ENCODE measurements at regions not wholly inside any gene's neighbourhood (a gene's known extent, or its start where the extent isn't known, plus 50 kb on each side); places are given as distances from the start of the nearest gene placed in this dataset.

- FAIRE-seq = no peak
Observed at GRCh38 chr4:19700992-19701391, 550.7 kb upstream of the SLIT2 start.

DNA sequence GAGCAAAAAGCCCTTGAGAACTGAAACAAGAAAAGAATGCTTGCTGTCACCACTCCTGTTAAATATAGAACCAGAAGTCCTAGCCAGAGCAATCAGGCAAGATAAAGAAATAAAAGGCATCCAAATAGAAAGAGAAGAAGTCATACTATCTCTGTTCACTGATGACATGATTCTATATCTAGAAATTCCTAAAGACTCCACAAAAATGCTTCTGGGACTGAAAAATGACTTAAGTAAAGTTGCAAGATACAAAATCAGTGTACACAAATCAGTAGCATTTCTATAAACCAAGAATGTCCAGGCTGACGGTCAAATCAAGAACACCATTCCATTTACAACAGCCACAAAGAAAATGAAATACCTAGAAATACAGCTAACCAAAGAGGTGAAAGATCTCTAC, 552.7 kb upstream of the SLIT2 start:
- FAIRE-seq = no peak

DNA sequence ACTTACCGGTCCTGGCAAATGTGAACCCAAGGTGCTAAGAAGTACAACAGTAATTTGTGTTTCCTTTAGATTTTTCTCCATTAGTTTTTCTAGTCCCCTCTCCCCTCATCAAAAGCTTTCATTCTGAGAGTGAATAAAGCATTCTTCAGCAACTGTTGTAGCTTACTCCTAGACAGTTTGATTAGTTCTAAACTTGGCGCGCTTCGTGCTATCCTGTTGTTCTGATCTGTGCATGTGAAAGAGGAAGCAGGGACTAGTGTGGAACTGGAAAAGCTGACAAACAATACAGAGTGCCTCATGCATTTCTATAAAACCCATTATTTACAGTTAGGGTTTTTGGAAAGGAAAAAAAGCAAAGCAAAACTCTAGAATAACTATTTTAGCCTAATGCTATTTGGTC, 556.9 kb upstream of the SLIT2 start:
- FAIRE-seq = no peak

GRCh38 chr4:19693936-19694570, 557.7 kb upstream of the SLIT2 start:
- no peak for FAIRE-seq

GRCh38 chr4:19689511-19689910, 562.2 kb upstream of the SLIT2 start:
- no peak for FAIRE-seq

DNA sequence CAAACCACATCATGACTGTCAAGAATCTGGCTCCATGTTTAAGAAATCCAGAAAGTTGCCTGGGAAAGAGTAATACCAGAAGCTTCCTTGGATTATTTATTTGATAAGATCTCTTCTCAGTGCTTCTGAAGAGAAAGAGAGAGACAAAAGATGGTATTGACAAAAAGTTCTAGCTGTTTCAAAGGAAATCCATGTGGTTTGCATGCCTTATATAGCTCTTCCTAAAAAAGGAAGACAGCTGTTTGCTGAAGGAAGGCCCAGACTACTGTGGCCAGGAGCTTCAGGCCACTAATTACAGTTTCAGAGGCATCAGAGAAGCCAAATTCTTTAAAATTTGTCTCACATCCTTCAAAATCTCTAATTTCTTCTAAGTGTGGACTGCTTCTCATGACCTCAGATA, 565.2 kb upstream of the SLIT2 start:
- no peak for FAIRE-seq

DNA sequence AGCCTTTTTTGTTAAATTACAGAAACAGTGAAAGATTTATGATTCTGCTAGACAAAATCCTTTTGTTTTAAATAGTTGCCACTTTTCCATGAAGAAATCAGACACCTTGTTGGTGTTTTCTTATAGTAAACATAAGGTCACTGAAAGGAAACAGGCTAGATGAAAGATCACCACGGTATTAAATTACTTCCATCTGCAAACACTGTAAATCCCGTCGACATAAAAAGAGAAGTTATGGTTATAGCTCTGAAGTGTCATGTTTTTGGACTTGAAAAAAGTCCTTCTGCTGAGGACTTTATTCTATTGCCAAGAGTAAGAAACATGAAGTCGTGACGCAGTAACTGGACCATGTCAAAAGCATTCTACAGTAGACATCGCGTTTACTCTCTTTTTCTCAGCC, 567.6 kb upstream of the SLIT2 start:
- peak; percentile 99 for FAIRE-seq

DNA sequence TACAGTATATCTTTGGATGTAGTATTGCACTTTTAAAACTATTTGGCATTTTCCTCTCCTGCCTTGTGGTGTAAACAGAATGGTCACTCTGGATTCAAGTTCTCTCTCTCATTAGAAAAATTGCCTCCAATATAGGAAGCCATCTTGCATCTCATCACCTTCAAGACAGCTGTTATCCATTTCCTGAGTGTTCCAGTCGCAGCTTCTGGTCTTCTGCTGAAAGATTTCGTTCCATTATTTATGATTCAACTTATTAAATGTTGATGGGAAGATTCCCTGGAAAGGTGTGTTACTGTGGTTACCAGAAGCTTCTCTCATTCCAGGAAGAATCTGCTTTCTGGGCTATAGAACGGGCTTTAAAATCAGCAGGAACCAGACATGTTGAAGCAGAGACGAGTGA, 568.3 kb upstream of the SLIT2 start:
- FAIRE-seq = no peak

DNA sequence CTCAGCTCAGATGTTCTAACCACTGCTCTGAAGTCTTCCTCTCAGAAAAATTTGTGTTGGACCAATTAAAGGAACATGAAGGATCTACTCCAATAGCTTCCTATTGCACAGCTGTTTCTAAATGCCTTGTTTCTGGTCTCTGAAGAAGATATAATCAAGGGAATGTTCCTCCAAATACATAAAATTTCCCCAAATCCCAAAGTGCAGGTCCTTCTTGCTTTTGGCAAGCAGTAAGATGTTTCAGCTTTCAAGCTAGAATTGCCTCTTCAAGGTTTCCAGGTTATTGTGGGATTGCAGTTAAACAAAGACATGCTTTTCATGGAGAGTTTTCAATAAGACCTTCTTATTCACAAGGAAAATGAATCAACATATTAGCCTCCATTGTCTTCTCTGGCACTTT, 574.5 kb upstream of the SLIT2 start:
- no peak for FAIRE-seq

- FAIRE-seq = no peak
Observed at GRCh38 chr4:19675172-19675811, 576.4 kb upstream of the SLIT2 start.

DNA sequence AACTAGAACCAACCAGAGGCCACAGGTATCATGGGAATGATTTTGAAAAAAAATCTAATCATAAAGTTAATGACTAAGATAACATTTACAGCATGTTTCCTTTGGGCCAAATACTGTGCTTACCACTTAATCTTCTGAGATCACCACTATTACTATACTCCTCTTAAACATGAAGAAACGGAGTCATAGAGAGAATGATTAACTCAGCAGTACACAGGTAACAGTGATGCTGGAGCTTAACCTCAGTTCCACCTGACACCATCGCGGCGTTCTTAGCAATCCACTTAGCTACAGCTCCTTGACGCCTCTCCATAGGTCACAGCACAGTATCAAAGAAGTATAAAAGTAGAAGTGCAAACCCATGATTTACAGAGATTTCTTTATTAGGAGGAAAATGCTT, 592.6 kb upstream of the SLIT2 start:
- FAIRE-seq = no peak

DNA sequence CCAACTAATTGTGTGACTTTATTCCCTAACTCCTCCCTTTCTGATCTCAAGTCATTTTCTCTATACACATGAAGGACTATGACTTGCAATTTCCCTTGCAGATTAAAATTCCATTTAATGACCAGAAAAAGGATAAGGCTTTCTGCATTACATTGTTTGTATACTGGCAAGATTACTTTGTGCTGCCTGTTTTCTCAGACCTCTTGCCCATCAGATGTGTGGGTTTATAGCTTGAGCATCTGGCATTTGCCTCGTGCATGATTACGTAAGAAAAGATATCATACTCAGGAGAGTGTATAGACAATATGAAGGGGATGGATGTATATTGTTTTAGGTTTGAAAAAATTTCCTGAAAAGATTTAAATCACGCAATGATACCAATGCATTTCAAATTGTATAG, 593.8 kb upstream of the SLIT2 start:
- no peak for FAIRE-seq

DNA sequence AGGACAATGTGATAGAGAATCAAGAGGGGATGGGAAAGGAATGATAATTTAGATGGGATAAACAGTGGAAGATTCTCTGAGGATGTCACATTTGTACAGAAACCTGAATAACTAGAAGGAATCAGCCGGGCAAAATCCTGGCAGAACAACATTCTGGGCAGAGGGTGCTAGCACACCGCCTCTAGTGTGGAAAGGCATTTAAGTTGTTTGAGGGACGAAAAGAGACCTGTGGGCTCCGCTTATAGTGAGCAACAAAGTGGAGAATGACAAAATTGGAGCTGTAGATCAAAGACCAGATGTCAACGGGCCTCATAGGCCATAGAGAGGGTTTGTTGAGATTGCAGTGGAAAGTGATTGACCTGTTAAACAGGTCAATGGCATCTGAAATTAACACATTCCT, 596.0 kb upstream of the SLIT2 start:
- FAIRE-seq = no peak

GRCh38 chr4:19650903-19651864, 600.5 kb upstream of the SLIT2 start:
- no peak for FAIRE-seq

- FAIRE-seq = no peak
Observed at GRCh38 chr4:19645589-19645988, 606.1 kb upstream of the SLIT2 start.

GRCh38 chr4:19636451-19636850, 615.3 kb upstream of the SLIT2 start:
- peak; percentile 18 for FAIRE-seq

- FAIRE-seq = peak; percentile 57
Observed at GRCh38 chr4:19631814-19632213, 619.9 kb upstream of the SLIT2 start.

- no peak for FAIRE-seq
Observed at GRCh38 chr4:19623866-19624265, 627.8 kb upstream of the SLIT2 start.

- FAIRE-seq = no peak
Observed at GRCh38 chr4:19615086-19615689, 636.5 kb upstream of the SLIT2 start.

- no peak for FAIRE-seq
Observed at GRCh38 chr4:19614171-19614570, 637.5 kb upstream of the SLIT2 start.

DNA sequence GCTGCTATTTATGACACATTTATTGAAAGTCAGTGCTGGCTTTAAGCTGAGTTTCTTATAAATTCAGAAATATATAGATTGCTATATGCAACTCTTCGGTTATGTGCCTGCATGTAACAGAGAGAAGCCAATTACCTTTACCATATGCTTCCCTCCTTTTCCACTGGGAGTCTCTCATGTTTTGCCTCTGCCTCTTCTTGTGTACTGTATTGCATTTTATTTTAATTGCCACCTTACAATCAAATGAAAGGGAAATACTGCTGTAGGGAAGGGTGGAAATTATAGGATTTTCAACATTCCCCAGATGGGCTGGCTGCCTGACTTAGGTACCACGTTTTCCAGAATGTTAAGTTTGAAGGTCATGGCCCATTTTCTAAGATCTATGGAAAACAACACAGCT, 655.4 kb upstream of the SLIT2 start:
- FAIRE-seq = no peak

DNA sequence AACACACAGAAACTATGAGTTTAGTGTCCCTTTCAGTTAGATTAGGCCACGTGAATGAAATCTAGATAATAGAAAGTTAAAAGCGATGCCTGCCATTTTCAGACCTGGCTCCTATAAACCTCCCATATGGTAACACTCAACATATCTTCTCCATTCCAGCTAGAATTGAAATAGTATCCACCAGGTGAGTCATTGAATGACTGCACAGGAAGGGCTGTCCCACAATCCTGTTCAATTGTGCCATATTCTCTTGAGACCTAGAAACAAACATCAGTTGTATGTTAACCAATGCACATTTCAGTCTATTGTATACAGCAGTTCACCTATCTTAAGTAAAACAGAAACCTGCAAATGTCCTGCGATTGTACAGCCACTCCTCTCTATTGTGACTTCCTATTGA, 659.3 kb upstream of the SLIT2 start:
- FAIRE-seq = no peak

- no peak for FAIRE-seq
Observed at GRCh38 chr4:19583827-19584569, 667.7 kb upstream of the SLIT2 start.

Measured in endometrium (tissue), 2 donors.